ENCODE measurements at regions not wholly inside any gene's neighbourhood (a gene's known extent, or its start where the extent isn't known, plus 50 kb on each side); places are given as distances from the start of the nearest gene placed in this dataset.

GRCh38 chr15:99857836-99858235 is 124.6 kb upstream of the LYSMD4 start:
- no peaks in the 10 kb centered on the region for H3F3A ChIP-seq (ENCODE audit: insufficient read depth, low read length, poor library complexity, severe bottlenecking)
- no peak overlapping the region for H3K9ac ChIP-seq (ENCODE audit: low read length)
- H3K4me2 ChIP-seq (ENCODE audit: low read length) = no peak overlapping the region
- H3K4me3 ChIP-seq (ENCODE audit: low read length) = no peak overlapping the region
- no peaks in the 10 kb centered on the region for H3K79me2 ChIP-seq (replicated peaks; ENCODE audit: insufficient read depth, low read length)
- H2AFZ ChIP-seq (ENCODE audit: low read depth, low read length) = no peak overlapping the region
- H3K27me3 ChIP-seq (ENCODE audit: insufficient read depth, low read depth, low read length) = no peaks in the 10 kb centered on the region
- H3K9me3 ChIP-seq (ENCODE audit: low read length) = no peaks in the 10 kb centered on the region
- H3K36me3 ChIP-seq (ENCODE audit: insufficient read depth, low read length) = no peaks in the 10 kb centered on the region
- H3K9me2 ChIP-seq (ENCODE audit: insufficient read depth, low read length) = no peaks in the 10 kb centered on the region
- no peak for TF ChIP-seq REST (IDR thresholded peaks at IDR 0.05; ENCODE audit: borderline replicate concordance)
- no peak for TF ChIP-seq MXI1 (conservative IDR thresholded peaks at IDR 0.05; ENCODE audit: poor library complexity, severe bottlenecking)
- TF ChIP-seq EP300 (conservative IDR thresholded peaks at IDR 0.05; ENCODE audit: poor library complexity, severe bottlenecking) = no peak
- TF ChIP-seq SMC3 (conservative IDR thresholded peaks at IDR 0.05; ENCODE audit: poor library complexity) = no peak
- TF ChIP-seq RAD21 (conservative IDR thresholded peaks at IDR 0.05) = no peak
- TF ChIP-seq EZH2 (IDR thresholded peaks at IDR 0.05; ENCODE audit: borderline replicate concordance, insufficient read depth, low read length, poor library complexity, severe bottlenecking) = no peak
- TF ChIP-seq POLR2AphosphoS5 (IDR thresholded peaks at IDR 0.05) = no peak
- H3K27ac ChIP-seq (ENCODE audit: low read length) = peak overlapping the region; percentile 26
- H4K20me1 ChIP-seq (ENCODE audit: insufficient read depth) = no peaks in the 10 kb centered on the region

GRCh38 chr15:99850517-99850916 is 117.3 kb upstream of the LYSMD4 start:
- Histone ChIP-seq H3K36me3 (ENCODE audit: insufficient read depth, low read length) (no peaks in the 10 kb centered on the region), H3K79me2 (replicated peaks; ENCODE audit: insufficient read depth, low read length) (no peaks in the 10 kb centered on the region), H3K9me2 (ENCODE audit: insufficient read depth, low read length) (no peaks in the 10 kb centered on the region), H3K27ac (ENCODE audit: low read length) (no peak overlapping the region), H3F3A (ENCODE audit: insufficient read depth, low read length, poor library complexity, severe bottlenecking) (no peaks in the 10 kb centered on the region), H3K9me3 (ENCODE audit: low read length) (no peaks in the 10 kb centered on the region), H3K27me3 (ENCODE audit: insufficient read depth, low read depth, low read length) (no peaks in the 10 kb centered on the region), H3K9ac (ENCODE audit: low read length) (no peak overlapping the region), H3K4me3 (ENCODE audit: low read length) (no peak overlapping the region), H2AFZ (ENCODE audit: low read depth, low read length) (no peak overlapping the region), H4K20me1 (ENCODE audit: insufficient read depth) (no peaks in the 10 kb centered on the region), H3K4me2 (ENCODE audit: low read length) (no peak overlapping the region)
- TF ChIP-seq RAD21 (conservative IDR thresholded peaks at IDR 0.05) (no peak), POLR2AphosphoS5 (IDR thresholded peaks at IDR 0.05) (no peak), REST (IDR thresholded peaks at IDR 0.05; ENCODE audit: borderline replicate concordance) (no peak), TAF1 (IDR thresholded peaks at IDR 0.05; ENCODE audit: low read depth) (no peak), CTCF (IDR thresholded peaks at IDR 0.05; ENCODE audit: poor library complexity, severe bottlenecking) (no peak), EZH2 (IDR thresholded peaks at IDR 0.05; ENCODE audit: borderline replicate concordance, insufficient read depth, low read length, poor library complexity, severe bottlenecking) (no peak), MXI1 (conservative IDR thresholded peaks at IDR 0.05; ENCODE audit: poor library complexity, severe bottlenecking) (no peak), EP300 (conservative IDR thresholded peaks at IDR 0.05; ENCODE audit: poor library complexity, severe bottlenecking) (no peak)
